Sigmoid colon (tissue), 4 donors: ENCODE measurements at regions not wholly inside any gene's neighbourhood (a gene's known extent, or its start where the extent isn't known, plus 50 kb on each side); places are given as distances from the start of the nearest gene placed in this dataset.
"Not testable (repeated sequence)": the region's sequence is repeated elsewhere in the genome, so short reads cannot be mapped to it uniquely, and the experiment has no call there.

Experiments
- CTCF ChIP-seq, 4 experiments: fragments of 450-650 bp in 3 of 4; fragments of 200-600 bp in 1 of 4; IDR thresholded peaks; one replicate each; pipeline ENCODE4 v1.5.1; 2016 to 2019; ENCODE audit warnings: antibody characterized with exemption in 4 of 4, mild to moderate bottlenecking in 3 of 4, moderate library complexity in 2 of 4
- EP300 ChIP-seq, 4 donors: sonication (generic); formaldehyde crosslinking; IDR thresholded peaks; one replicate each; pipeline ENCODE4 v1.6.1; 2017; ENCODE audit warnings: antibody characterized with exemption in 4 of 4
- POLR2A ChIP-seq, 2 donors: fragments of 450-650 bp; IDR thresholded peaks; one replicate each; pipeline ENCODE4 v1.6.1; 2016; ENCODE audit warnings: antibody characterized with exemption in 2 of 2, mild to moderate bottlenecking in 2 of 2, moderate library complexity in 2 of 2
- POLR2AphosphoS5 ChIP-seq, 4 donors: sonication (generic); formaldehyde crosslinking; IDR thresholded peaks; one replicate each; pipeline ENCODE4 v1.6.1; 2017; ENCODE audit warnings: antibody characterized with exemption in 4 of 4

GRCh38 chr1:161454865-161455707 is 50.2 kb upstream of the FCGR2A start:
- not testable (repeated sequence) for TF ChIP-seq CTCF, POLR2AphosphoS5, POLR2A, EP300 (IDR thresholded peaks at IDR 0.05)
